ENCODE measurements at regions not wholly inside any gene's neighbourhood (a gene's known extent, or its start where the extent isn't known, plus 50 kb on each side); places are given as distances from the start of the nearest gene placed in this dataset.
A peak's percentile ranks its signal among the peaks of the same experiment; 100 is the strongest.

DNA sequence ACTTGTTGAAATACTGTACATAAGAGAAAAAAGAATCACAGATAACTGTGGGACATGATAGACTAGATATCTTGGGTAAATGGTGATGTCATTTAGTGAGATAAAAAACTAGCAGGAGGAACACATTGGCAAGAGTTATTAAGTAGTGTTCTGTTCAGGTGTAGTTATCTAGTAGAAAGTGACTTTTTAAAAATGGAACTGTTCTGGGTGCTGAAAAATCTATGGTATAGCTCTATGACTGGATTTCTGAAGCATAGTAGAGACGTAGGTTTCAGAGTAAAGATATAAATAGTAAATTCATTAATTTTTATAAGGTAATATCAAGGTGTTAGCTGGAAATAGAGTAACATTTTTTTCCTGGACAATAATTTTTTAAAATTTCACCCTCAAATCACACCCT, 225.1 kb upstream of the UGT8 start:
- Mint-ChIP-seq H3K9me3 (no peaks in the 10 kb centered on the region), H3K27ac (no peak overlapping the region), H3K36me3 (no peaks in the 10 kb centered on the region), H3K4me3 (no peak overlapping the region), H3K27me3 (peaks cover 4 to 10% of the 10 kb centered on the region in 2 donors), H3K4me1 (no peaks in the 10 kb centered on the region)
- Histone ChIP-seq H3K4me3 (ENCODE audit: low read length) (no peak overlapping the region), H3K27me3 (ENCODE audit: insufficient read depth, low read length, poor library complexity, severe bottlenecking) (no peaks in the 10 kb centered on the region), H3K4me1 (ENCODE audit: insufficient read depth, low read length) (no peaks in the 10 kb centered on the region), H3K36me3 (ENCODE audit: insufficient read depth, low read length) (no peaks in the 10 kb centered on the region), H3K9me3 (ENCODE audit: low read length) (no peaks in the 10 kb centered on the region), H3K27ac (ENCODE audit: low read depth, low read length) (no peak overlapping the region)
- CTCF ChIA-PET = no interaction called here
- DNase-seq = no peak
- POLR2A ChIA-PET = no interaction called here

DNA sequence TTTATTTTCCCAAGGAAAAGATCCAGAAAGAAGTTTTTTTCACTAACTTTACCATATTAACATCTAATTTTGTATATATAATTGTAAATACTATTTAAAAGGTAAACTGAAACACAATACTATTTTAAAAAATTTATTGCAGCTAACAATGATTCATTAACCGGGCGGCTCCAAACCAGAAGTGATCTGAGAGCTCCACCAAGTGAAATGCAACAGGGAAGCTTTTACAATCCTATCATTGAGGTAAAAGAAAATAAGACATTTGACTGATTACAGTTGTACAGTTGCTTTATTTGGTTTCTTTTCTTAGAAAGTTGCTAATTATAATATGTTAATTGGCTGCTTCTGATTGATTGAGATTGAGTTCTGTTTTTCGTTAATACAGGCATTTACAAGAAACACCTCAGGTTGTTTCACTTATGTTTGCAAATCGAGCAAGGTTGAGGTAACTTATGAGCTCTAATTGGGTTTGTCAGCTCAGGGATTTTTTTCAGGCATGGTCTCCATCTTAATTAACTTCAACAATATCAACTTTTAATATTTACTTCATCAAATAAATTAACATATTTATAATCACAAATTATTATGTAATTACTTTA, 220.2 kb upstream of the UGT8 start:
- Mint-ChIP-seq H3K36me3 (no peaks in the 10 kb centered on the region), H3K4me1 (no peaks in the 10 kb centered on the region), H3K27ac (no peak overlapping the region), H3K4me3 (no peak overlapping the region), H3K27me3 (peaks cover 0 to 7% of the 10 kb centered on the region in 2 donors), H3K9me3 (no peaks in the 10 kb centered on the region)
- Histone ChIP-seq H3K9me3 (ENCODE audit: low read length) (no peaks in the 10 kb centered on the region), H3K27me3 (ENCODE audit: insufficient read depth, low read length, poor library complexity, severe bottlenecking) (no peaks in the 10 kb centered on the region), H3K36me3 (ENCODE audit: insufficient read depth, low read length) (no peaks in the 10 kb centered on the region), H3K27ac (ENCODE audit: low read depth, low read length) (no peak overlapping the region), H3K4me3 (ENCODE audit: low read length) (no peak overlapping the region), H3K4me1 (ENCODE audit: insufficient read depth, low read length) (no peaks in the 10 kb centered on the region)
- ChIA-PET POLR2A (no interaction called here), CTCF (no interaction called here)
- DNase-seq = no peak

DNA sequence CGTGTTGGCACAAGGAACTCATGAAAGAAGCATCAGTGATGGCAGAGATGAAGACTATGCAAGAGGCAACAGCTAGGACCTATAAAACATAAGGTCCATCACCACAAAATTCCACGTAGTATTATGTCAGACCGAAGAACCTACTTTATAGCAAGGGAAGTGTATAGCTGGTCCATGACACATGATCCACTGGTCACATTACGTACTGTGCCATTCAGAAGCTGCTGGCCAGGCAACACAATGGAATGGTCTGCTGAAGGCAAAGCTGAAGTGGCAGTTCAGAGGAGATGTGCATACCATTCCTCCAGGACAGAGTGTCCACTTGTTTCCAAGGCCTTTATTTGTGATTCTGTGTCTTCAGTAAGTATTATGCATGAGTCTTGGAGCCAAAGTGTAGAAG, 215.5 kb upstream of the UGT8 start:
- Mint-ChIP-seq H3K27me3 (peaks cover 0 to 7% of the 10 kb centered on the region in 2 donors), H3K27ac (peak overlapping the region in 1 of 8 donors; percentile 59), H3K36me3 (no peaks in the 10 kb centered on the region), H3K9me3 (no peaks in the 10 kb centered on the region), H3K4me1 (no peaks in the 10 kb centered on the region), H3K4me3 (no peak overlapping the region)
- ChIA-PET CTCF (no interaction called here), POLR2A (no interaction called here)
- no peak overlapping the region for H3K4me3 ChIP-seq (ENCODE audit: low read length)
- no peaks in the 10 kb centered on the region for H3K9me3 ChIP-seq (ENCODE audit: low read length)
- no peaks in the 10 kb centered on the region for H3K36me3 ChIP-seq (ENCODE audit: insufficient read depth, low read length)
- no peak for DNase-seq
- no peak overlapping the region for H3K27ac ChIP-seq (ENCODE audit: low read depth, low read length)
- no peaks in the 10 kb centered on the region for H3K4me1 ChIP-seq (ENCODE audit: insufficient read depth, low read length)
- no peaks in the 10 kb centered on the region for H3K27me3 ChIP-seq (ENCODE audit: insufficient read depth, low read length, poor library complexity, severe bottlenecking)

DNA sequence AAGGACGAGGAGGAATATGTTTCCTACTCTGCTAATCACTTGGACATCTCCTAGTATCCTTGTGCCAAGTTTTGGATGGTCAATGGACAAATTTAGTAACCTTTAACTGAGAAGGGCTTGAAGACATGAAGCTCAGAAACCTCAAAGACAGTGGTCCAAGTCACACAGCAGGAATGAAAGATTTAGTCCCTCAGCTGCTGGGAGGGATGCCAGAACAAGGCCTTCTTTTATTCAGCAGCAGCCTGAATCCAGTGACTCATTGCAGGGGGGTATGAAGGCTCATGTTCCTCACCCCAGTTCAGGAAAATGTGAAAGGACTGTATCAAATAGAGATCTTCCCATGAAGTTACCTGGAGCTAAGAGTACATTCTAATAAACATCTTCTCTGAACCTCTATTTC, 214.9 kb upstream of the UGT8 start:
- no peaks in the 10 kb centered on the region for H3K36me3 Mint-ChIP-seq
- H3K27ac ChIP-seq (ENCODE audit: low read depth, low read length) = no peak overlapping the region
- POLR2A ChIA-PET = no interaction called here
- no peak overlapping the region for H3K4me3 ChIP-seq (ENCODE audit: low read length)
- no peak for DNase-seq
- H3K4me3 Mint-ChIP-seq = no peak overlapping the region
- no peaks in the 10 kb centered on the region for H3K36me3 ChIP-seq (ENCODE audit: insufficient read depth, low read length)
- H3K27me3 ChIP-seq (ENCODE audit: insufficient read depth, low read length, poor library complexity, severe bottlenecking) = no peaks in the 10 kb centered on the region
- no peak overlapping the region for H3K27ac Mint-ChIP-seq
- CTCF ChIA-PET = no interaction called here
- H3K27me3 Mint-ChIP-seq = peaks cover 2 to 7% of the 10 kb centered on the region in 2 donors
- H3K4me1 Mint-ChIP-seq = no peaks in the 10 kb centered on the region
- no peaks in the 10 kb centered on the region for H3K4me1 ChIP-seq (ENCODE audit: insufficient read depth, low read length)
- H3K9me3 ChIP-seq (ENCODE audit: low read length) = no peaks in the 10 kb centered on the region
- peaks cover 0 to 2% (median 0%) of the 10 kb centered on the region in 5 donors for H3K9me3 Mint-ChIP-seq

DNA sequence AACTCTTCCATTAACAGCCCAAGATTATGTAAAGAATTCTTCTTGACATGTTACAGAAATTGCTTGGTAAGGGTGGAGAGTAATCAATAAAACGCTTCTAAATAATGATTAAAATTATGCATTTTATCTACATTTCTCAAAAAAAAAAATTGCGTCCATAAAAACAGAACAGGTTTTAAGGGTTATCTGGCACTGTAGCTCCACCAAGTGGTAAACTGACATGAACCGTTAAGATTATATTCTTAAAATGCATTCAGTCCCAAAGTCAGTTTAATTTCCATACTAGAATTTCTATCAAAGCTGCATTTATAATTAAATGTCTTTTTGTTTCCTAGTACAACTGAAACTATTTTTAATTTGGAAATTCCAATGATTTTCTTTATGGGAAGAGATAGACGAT, 214.0 kb upstream of the UGT8 start:
- POLR2A ChIA-PET = no interaction called here
- no peak for DNase-seq
- CTCF ChIA-PET = no interaction called here
- H3K4me1 Mint-ChIP-seq = no peaks in the 10 kb centered on the region
- no peaks in the 10 kb centered on the region for H3K36me3 Mint-ChIP-seq
- Histone ChIP-seq H3K9me3 (ENCODE audit: low read length) (no peaks in the 10 kb centered on the region), H3K27ac (ENCODE audit: low read depth, low read length) (no peak overlapping the region), H3K36me3 (ENCODE audit: insufficient read depth, low read length) (no peaks in the 10 kb centered on the region), H3K4me1 (ENCODE audit: insufficient read depth, low read length) (no peaks in the 10 kb centered on the region), H3K4me3 (ENCODE audit: low read length) (no peak overlapping the region), H3K27me3 (ENCODE audit: insufficient read depth, low read length, poor library complexity, severe bottlenecking) (no peaks in the 10 kb centered on the region)
- H3K27ac Mint-ChIP-seq = no peak overlapping the region
- peaks cover 0 to 2% (median 0%) of the 10 kb centered on the region in 5 donors for H3K9me3 Mint-ChIP-seq
- no peak overlapping the region for H3K4me3 Mint-ChIP-seq
- peaks cover 6 to 7% of the 10 kb centered on the region in 2 donors for H3K27me3 Mint-ChIP-seq

DNA sequence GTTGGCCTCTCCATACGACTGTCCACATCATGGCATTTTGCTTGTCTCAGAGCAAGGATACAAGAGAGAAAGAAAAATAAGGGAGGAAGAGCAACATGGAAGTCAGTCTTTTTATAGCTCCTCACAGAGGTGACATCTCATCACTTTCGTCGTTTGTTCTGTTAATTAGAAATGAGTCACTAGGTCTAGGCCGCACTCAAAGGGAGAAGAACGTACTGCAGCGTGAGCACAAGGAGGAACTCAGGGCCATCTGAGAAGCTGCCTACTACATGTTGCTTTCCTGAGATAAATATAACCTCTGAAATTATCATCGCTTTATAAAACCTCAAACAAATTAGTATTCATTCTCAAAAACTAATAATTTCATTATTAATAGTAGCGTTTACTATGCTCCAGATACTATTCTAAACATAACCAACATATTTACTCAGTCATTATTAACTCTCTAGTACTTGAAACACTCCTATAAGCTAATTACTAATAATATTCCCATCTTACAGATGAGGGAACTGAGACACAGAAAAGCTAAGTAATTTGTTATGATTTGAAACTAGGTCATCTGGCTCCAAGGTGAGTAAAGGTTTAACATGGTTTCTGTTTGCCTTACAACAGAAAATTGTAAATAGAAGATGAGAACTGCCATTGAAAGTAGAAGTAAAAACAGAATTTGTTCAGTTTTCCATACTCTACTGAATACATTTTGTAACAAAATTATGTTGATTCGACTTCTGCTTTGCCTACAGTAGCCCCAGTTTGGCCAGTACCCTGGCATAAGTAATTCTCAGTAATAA, 213.2 kb upstream of the UGT8 start:
- CTCF ChIA-PET = interaction anchor here (0.8 kb wide), 1 partner anchor 275 kb away, joined by 3 read pairs; no protein-coding TSS in a partner anchor
- H3K27ac ChIP-seq (ENCODE audit: low read depth, low read length) = no peak overlapping the region

DNA sequence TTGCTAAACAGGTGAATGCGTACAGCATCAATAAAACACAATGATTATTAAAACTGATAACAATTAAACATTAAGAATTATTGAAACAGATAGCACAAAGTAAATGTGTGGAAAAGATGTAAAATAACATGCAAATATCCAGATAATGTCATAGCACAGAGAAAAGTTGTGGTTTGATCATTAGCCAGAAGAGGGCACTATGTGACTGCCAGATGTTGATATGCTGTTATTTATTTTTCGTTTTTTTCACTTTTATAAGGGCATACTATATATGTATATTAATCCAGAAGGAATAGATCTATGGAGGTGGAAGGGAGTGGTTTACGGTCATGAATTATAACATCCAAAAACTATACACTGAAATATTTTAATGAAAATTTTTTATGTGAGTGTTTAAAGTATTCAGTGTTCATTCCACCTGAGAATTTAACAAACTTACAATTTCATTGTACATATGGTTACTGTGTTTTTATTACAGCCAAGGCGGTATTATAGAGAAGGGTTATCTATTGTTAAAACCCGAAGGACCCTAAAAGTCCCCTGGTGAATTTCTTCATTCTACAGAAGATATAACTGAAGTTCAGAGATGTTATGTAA, 211.9 kb upstream of the UGT8 start:
- no peaks in the 10 kb centered on the region for H3K36me3 Mint-ChIP-seq
- peak in 1 of 5 donors; percentile 8 for DNase-seq
- ChIA-PET CTCF (no interaction called here), POLR2A (no interaction called here)
- Histone ChIP-seq H3K36me3 (ENCODE audit: insufficient read depth, low read length) (no peaks in the 10 kb centered on the region), H3K27me3 (ENCODE audit: insufficient read depth, low read length, poor library complexity, severe bottlenecking) (no peaks in the 10 kb centered on the region), H3K27ac (ENCODE audit: low read depth, low read length) (no peak overlapping the region), H3K9me3 (ENCODE audit: low read length) (no peaks in the 10 kb centered on the region), H3K4me3 (ENCODE audit: low read length) (no peak overlapping the region), H3K4me1 (ENCODE audit: insufficient read depth, low read length) (no peaks in the 10 kb centered on the region)
- no peak overlapping the region for H3K4me3 Mint-ChIP-seq
- peaks cover 0 to 2% (median 0%) of the 10 kb centered on the region in 5 donors for H3K9me3 Mint-ChIP-seq
- H3K4me1 Mint-ChIP-seq = no peaks in the 10 kb centered on the region
- no peak overlapping the region for H3K27ac Mint-ChIP-seq
- peaks cover 7 to 8% of the 10 kb centered on the region in 2 donors for H3K27me3 Mint-ChIP-seq

More for the DNA sequence above, 213.2 kb upstream of the UGT8 start:
- Mint-ChIP-seq H3K4me1 (no peaks in the 10 kb centered on the region), H3K27me3 (peaks cover 7% of the 10 kb centered on the region in 2 donors), H3K36me3 (no peaks in the 10 kb centered on the region), H3K9me3 (peaks cover 0 to 2% (median 0%) of the 10 kb centered on the region in 5 donors), H3K27ac (no peak overlapping the region), H3K4me3 (no peak overlapping the region)
- no peaks in the 10 kb centered on the region for H3K36me3 ChIP-seq (ENCODE audit: insufficient read depth, low read length)
- no peak for DNase-seq
- H3K27me3 ChIP-seq (ENCODE audit: insufficient read depth, low read length, poor library complexity, severe bottlenecking) = no peaks in the 10 kb centered on the region
- no peak overlapping the region for H3K4me3 ChIP-seq (ENCODE audit: low read length)
- H3K9me3 ChIP-seq (ENCODE audit: low read length) = no peaks in the 10 kb centered on the region
- POLR2A ChIA-PET = no interaction called here
- no peaks in the 10 kb centered on the region for H3K4me1 ChIP-seq (ENCODE audit: insufficient read depth, low read length)

DNA sequence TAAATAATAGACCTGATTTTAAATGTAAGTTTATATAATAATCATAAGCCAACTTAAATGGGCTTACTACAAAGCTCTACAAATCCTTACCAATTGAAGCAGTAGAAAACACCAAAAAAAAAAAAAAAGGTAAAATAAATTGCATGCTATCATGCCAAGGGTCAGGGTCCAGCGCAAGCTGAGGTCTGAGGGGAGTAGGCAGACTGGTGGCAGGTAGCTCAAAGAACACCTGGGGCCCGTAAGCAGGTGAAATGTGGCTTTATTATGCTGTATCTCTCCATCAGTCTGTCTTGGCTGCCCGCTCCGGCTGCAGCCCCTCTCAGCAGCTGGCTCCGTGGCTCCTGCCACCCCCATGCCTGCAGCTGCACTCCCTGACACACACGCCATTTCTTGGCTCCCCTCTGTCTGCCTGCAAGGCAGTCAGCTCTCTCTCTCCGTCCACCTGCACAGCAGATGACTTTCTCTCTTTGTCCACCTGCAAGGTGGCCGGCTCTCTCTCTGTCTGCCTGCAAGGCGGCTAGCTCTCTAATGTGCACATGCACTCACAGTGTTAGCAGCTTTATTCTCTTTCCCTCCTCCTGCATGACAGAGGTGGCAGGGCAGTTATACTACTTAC, 209.4 kb upstream of the UGT8 start:
- H3K27ac ChIP-seq (ENCODE audit: low read depth, low read length) = no peak overlapping the region
- no peak overlapping the region for H3K4me3 ChIP-seq (ENCODE audit: low read length)
- no peaks in the 10 kb centered on the region for H3K4me1 ChIP-seq (ENCODE audit: insufficient read depth, low read length)
- DNase-seq = no peak
- Mint-ChIP-seq H3K4me1 (no peaks in the 10 kb centered on the region), H3K36me3 (no peaks in the 10 kb centered on the region), H3K9me3 (peaks cover 0 to 2% (median 0%) of the 10 kb centered on the region in 5 donors), H3K27me3 (peaks cover 7 to 8% of the 10 kb centered on the region in 2 donors), H3K27ac (no peak overlapping the region), H3K4me3 (no peak overlapping the region)
- CTCF ChIA-PET = no interaction called here
- no peaks in the 10 kb centered on the region for H3K36me3 ChIP-seq (ENCODE audit: insufficient read depth, low read length)
- POLR2A ChIA-PET = no interaction called here
- no peaks in the 10 kb centered on the region for H3K27me3 ChIP-seq (ENCODE audit: insufficient read depth, low read length, poor library complexity, severe bottlenecking)
- H3K9me3 ChIP-seq (ENCODE audit: low read length) = no peaks in the 10 kb centered on the region
